NT2/D1 (cell line): ENCODE measurements at regions not wholly inside any gene's neighbourhood (a gene's known extent, or its start where the extent isn't known, plus 50 kb on each side); places are given as distances from the start of the nearest gene placed in this dataset.

ENCODE experiments used
- SUZ12 ChIP-seq: IDR thresholded peaks from 2 replicates; pipeline ENCODE4 v1.6.1; 2011; ENCODE audit not compliant: insufficient read length, insufficient read depth; ENCODE audit errors: extremely low read depth
- YY1 ChIP-seq: IDR thresholded peaks from 2 replicates; pipeline ENCODE4 v1.6.1; 2011; ENCODE audit not compliant: insufficient read length, insufficient read depth
- ZNF274 ChIP-seq: IDR thresholded peaks from 2 replicates; pipeline ENCODE4 v1.6.1; 2011; ENCODE audit warnings: mild to moderate bottlenecking, low read depth, low read length

DNA sequence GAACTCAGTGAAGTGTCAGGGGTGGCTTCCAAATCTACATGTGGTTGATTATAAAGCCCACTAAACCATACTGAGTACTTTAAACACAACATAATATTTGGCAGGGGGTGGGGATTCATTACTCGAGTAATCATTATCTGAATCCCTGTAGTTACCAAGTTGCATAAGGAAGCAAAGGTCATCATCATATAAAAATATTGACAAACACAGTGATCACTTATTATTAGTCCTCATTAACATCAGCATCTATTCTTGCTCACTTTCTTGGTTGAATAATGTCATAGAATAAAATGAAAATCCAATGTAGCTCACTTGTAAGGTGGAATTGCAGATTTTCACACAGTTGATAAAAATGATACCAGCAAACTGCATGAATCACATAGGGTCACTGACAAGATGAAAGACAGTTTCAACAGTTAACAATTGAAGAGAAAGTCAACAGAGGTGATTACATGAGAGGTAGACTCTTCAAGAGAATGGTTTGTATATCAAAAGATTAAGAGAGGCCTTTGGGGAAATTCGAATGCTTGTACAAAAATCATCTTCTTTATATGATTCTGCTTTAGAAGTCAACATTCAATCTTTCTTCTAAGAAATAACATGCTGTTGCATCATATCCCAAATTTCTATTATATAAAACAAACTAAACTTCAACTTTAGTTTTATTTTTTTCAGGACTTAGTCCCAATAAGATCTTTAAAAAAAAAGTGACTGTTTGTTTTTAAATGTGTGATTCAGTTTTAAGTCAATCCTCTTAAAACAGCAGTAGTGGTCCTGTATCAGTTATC, 185.5 kb upstream of the KLF14 start:
- no peak for TF ChIP-seq SUZ12
- no peak for TF ChIP-seq ZNF274
- TF ChIP-seq YY1: no peak
